AG10803 (cell line): ENCODE measurements at regions not wholly inside any gene's neighbourhood (a gene's known extent, or its start where the extent isn't known, plus 50 kb on each side); places are given as distances from the start of the nearest gene placed in this dataset.

ENCODE experiments used
- DNase-seq: peaks from one replicate; pipeline ENCODE4 v3.0.0; 2010; ENCODE audit warnings: low read depth
- H3K4me3 ChIP-seq: 2 replicates; pipeline ENCODE4 v1.5.1; 2011; ENCODE audit warnings: mild to moderate bottlenecking, low read length, control low read depth
- CTCF ChIP-seq: conservative IDR thresholded peaks from 2 replicates; pipeline ENCODE4 v1.5.1; 2011; ENCODE audit warnings: mild to moderate bottlenecking, low read length, control low read depth, inconsistent platforms

DNA sequence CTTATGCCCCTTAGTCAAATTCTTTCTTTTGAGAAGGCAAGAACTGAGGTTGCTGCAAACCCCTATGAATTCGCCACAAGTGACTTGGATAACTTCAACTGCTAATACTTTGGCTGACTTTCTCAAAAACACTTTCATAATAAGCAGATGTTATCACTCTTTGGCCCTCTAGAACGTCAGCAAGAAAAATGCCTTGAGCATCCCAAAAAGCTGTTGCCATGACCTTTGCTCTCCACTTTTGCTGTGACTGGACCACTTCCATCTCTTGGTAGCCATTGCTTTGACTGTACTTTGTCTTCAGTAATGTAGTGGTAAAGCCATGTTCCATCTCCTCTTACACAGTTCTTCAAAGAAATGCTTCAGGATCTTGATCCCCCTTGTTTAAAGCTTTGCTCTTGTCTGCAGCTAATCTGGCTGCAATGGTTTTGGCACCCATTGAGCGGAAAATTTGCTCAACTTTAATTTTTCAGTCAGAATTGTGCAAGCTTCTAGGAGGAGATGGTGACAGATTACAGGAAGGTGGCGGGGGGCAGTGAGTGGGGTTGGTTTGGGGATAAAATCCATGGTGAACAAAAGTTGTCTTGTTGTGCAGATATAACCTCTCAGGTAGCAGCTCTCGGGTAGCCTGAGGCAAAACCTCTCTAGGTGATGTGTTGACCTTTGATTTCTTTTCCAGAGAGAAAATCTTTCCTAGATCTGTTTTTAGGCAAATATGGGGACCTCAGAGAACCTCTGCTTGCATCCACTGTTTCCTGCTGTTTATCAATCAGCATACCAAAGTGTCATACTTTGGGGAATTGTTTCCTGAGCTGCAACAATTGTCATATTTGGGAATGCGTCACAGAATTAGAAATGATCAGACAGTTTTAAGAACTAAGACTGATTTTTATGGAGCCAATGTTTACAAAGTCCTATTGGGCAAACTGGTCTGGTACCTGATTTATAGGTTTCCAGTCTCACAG is 83.6 kb downstream of the CCR1 start:
- DNase-seq, result peak; percentile 82
- no peak overlapping the region for H3K4me3 ChIP-seq
- TF ChIP-seq CTCF, result no peak

GRCh38 chr3:46123646-46124045 is 84.5 kb downstream of the CCR1 start:
- H3K4me3 ChIP-seq, result no peak overlapping the region

GRCh38 chr3:46122091-46122490 is 86.0 kb downstream of the CCR1 start:
- DNase-seq, result no peak
- no peak overlapping the region for H3K4me3 ChIP-seq
- no peak for TF ChIP-seq CTCF

More at GRCh38 chr3:46123646-46124045, 84.5 kb downstream of the CCR1 start:
- TF ChIP-seq CTCF, result no peak
- no peak for DNase-seq

DNA sequence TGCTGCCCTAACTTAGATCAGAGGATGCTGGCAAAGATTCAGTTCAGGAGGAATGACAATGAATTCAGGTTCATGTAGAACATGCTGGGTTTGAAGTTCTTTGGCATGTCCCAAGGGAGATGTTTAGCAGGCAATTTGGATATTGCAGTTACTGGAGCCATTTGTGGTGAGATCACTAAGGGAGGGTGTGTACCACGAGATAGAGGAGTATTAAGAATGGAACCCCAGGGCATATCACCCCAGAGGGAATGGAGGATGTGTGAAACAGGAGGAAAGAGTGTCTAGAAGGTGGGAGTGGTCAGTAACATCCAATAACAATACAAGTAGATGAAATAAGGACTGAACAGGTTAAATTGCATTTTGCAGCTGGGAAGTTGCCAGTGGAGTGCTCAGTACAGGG is 87.1 kb downstream of the CCR1 start:
- DNase-seq, result no peak
- no peak for TF ChIP-seq CTCF
- no peak overlapping the region for H3K4me3 ChIP-seq

GRCh38 chr3:46119709-46120498 is 88.2 kb downstream of the CCR1 start:
- no peak overlapping the region for H3K4me3 ChIP-seq
- no peak for DNase-seq
- no peak for TF ChIP-seq CTCF

DNA sequence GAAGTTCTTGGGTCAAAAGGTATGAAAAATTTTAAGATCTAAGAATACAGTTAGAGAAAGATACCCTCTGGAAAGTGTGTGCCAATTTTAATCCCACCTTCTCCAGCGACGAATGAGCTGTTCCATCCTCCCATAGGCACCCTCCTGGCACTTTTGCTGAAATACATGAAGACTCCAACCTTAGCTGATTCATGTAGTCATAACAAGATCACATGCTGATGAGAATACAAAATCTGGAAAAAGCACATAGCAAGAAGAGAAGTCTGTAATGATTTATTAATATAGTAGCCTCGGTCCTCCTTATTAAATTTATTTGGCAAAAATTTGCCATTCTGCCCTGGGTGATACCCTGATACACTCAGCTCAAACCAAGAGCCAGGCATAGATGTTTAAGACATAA is 88.9 kb downstream of the CCR1 start:
- no peak for TF ChIP-seq CTCF
- DNase-seq, result no peak
- H3K4me3 ChIP-seq, result no peak overlapping the region
